ENCODE measurements at regions not wholly inside any gene's neighbourhood (a gene's known extent, or its start where the extent isn't known, plus 50 kb on each side); places are given as distances from the start of the nearest gene placed in this dataset.
A peak's percentile ranks its signal among the peaks of the same experiment; 100 is the strongest.

DNA sequence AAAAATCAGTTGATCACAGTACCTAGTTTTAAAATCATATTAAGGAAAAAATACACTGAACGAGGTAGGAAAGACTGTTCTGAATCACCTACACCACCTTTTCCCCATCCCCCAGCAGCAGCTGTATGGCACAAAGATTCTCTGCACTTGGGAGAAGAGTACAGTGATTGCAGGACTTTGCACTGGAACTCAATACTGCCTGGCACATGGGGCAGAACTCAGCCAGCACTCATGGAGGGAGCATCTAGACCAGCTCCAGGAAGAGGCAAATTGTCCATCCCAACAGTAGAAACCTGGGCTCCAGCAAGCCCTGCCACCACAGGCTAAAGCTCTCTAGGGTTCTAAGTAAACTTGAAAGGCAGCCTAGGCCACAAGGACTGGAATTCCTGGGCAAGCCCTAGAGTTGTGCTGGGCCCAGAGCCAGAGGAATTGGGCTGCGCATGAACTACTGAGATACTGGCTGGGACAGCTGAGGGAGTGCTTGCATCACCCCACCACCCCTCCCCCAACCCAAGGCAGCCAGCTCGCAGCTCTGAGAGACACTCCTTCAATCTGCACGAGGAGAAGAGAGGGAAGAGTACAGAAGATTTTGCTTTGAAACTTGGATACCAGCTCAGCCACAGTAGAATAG, 654.4 kb upstream of the CDH6 start:
- H2AFZ ChIP-seq (ENCODE audit: low read length) = no peak overlapping the region
- peak; percentile 45 for DNase-seq
- no CpG with 5 or more reads among the region's 4 CpGs for WGBS (ENCODE audit: extremely low coverage, insufficient read length, low lambda C conversion rate)

More for the DNA sequence above, 654.4 kb upstream of the CDH6 start:
- H4K20me1 ChIP-seq (ENCODE audit: control insufficient read depth, insufficient read depth, insufficient read length) = no peaks in the 10 kb centered on the region
- H3K27ac ChIP-seq (ENCODE audit: insufficient read length, low read depth, low read length) = no peak overlapping the region
- H3K23ac ChIP-seq (ENCODE audit: insufficient read length, low read depth, low read length) = no peak overlapping the region
- no peak overlapping the region for H3K4ac ChIP-seq (ENCODE audit: low read depth, low read length)
- peaks cover 5 to 6% of the 10 kb centered on the region in 2 experiments; a peak in 3 of 4 replicates for H3K4me1 Mint-ChIP-seq
- no peak overlapping the region for H3K9ac ChIP-seq (ENCODE audit: extremely low read depth, insufficient read length, low read length)
- no peak overlapping the region for H2BK120ac ChIP-seq (ENCODE audit: low read depth, low read length, poor library complexity, severe bottlenecking)
- no peak overlapping the region for H2BK15ac ChIP-seq (ENCODE audit: low read depth, low read length)
- no peaks in the 10 kb centered on the region for H3K4me1 ChIP-seq (ENCODE audit: insufficient read depth, low read length)
- H2AK5ac ChIP-seq (ENCODE audit: insufficient read length, low read length) = no peak overlapping the region
- no peak overlapping the region for H4K91ac ChIP-seq (ENCODE audit: insufficient read length, low read depth, low read length)
- no peak overlapping the region for H3T11ph ChIP-seq (ENCODE audit: low read length)
- no peak overlapping the region for H3K4me3 Mint-ChIP-seq
- no peaks in the 10 kb centered on the region; a peak in 1 of 5 replicates for H3K9me3 Mint-ChIP-seq
- H2BK12ac ChIP-seq (ENCODE audit: insufficient read length, low read depth, low read length) = no peak overlapping the region
- no peak overlapping the region for H3K56ac ChIP-seq (ENCODE audit: insufficient read length, low read depth, low read length)
- no peak overlapping the region for H4K5ac ChIP-seq (ENCODE audit: insufficient read length, low read depth, low read length)
- H3K79me1 ChIP-seq (ENCODE audit: insufficient read depth, low read depth, low read length, poor library complexity, severe bottlenecking) = no peaks in the 10 kb centered on the region
- H3K9me3 ChIP-seq (ENCODE audit: control insufficient read depth, low read depth, low read length) = no peaks in the 10 kb centered on the region
- H3K4me2 ChIP-seq (ENCODE audit: insufficient read depth, insufficient read length, low read length) = no peak overlapping the region
- H2BK20ac ChIP-seq (ENCODE audit: low read depth, low read length, poor library complexity, severe bottlenecking) = no peak overlapping the region
- no peak overlapping the region; a peak in 1 of 7 replicates for H3K27ac Mint-ChIP-seq
- no peaks in the 10 kb centered on the region for H3K79me2 ChIP-seq (ENCODE audit: insufficient read depth, low read length)
- no peak overlapping the region for H3K18ac ChIP-seq (ENCODE audit: insufficient read length, low read depth, low read length)
- no peak overlapping the region for H2BK5ac ChIP-seq (ENCODE audit: insufficient read length, low read length)
- no peak overlapping the region for H3K14ac ChIP-seq (ENCODE audit: insufficient read depth, low read length)
- TF ChIP-seq, protein P1, sequence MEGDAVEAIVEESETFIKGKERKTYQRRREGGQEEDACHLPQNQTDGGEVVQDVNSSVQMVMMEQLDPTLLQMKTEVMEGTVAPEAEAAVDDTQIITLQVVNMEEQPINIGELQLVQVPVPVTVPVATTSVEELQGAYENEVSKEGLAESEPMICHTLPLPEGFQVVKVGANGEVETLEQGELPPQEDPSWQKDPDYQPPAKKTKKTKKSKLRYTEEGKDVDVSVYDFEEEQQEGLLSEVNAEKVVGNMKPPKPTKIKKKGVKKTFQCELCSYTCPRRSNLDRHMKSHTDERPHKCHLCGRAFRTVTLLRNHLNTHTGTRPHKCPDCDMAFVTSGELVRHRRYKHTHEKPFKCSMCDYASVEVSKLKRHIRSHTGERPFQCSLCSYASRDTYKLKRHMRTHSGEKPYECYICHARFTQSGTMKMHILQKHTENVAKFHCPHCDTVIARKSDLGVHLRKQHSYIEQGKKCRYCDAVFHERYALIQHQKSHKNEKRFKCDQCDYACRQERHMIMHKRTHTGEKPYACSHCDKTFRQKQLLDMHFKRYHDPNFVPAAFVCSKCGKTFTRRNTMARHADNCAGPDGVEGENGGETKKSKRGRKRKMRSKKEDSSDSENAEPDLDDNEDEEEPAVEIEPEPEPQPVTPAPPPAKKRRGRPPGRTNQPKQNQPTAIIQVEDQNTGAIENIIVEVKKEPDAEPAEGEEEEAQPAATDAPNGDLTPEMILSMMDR (conservative IDR thresholded peaks at IDR 0.05) = no peak
- no peaks in the 10 kb centered on the region for H3K36me3 Mint-ChIP-seq (ENCODE audit: insufficient read depth in 1 of 3, low read depth in 3 of 3)
- H3K27me3 Mint-ChIP-seq (ENCODE audit: low read depth) = no peaks in the 10 kb centered on the region
- H3K27me3 ChIP-seq (ENCODE audit: insufficient read depth, low read length) = no peaks in the 10 kb centered on the region
- H4K8ac ChIP-seq (replicated peaks; ENCODE audit: insufficient read length, low read depth, low read length) = no peak overlapping the region
- H3K23me2 ChIP-seq (ENCODE audit: insufficient read length, low read depth, low read length, poor library complexity, severe bottlenecking) = no peaks in the 10 kb centered on the region

Measured in H9 (cell line).